GM19324 (cell line): ENCODE measurements at regions not wholly inside any gene's neighbourhood (a gene's known extent, or its start where the extent isn't known, plus 50 kb on each side); places are given as distances from the start of the nearest gene placed in this dataset.
"Not testable (repeated sequence)": the region's sequence is repeated elsewhere in the genome, so short reads cannot be mapped to it uniquely, and the experiment has no call there.

ENCODE experiments used
- ATAC-seq: cut with Tn5 transposase; IDR thresholded peaks from one replicate; pipeline ENCODE4 v1.9.1; 2021; ENCODE audit warnings: mild to moderate bottlenecking, moderate library complexity; ENCODE audit not compliant: unreplicated experiment, low FRiP score

GRCh38 chr21:16113052-16113715, 383.4 kb downstream of the USP25 start:
- ATAC-seq = no peak

GRCh38 chr21:16115461-16115860, 385.7 kb downstream of the USP25 start:
- no peak for ATAC-seq

GRCh38 chr21:16116069-16116468, 386.3 kb downstream of the USP25 start:
- ATAC-seq = no peak

- no peak for ATAC-seq
Measured at GRCh38 chr21:16116798-16117197, 387.0 kb downstream of the USP25 start.

- no peak for ATAC-seq
Measured at GRCh38 chr21:16117331-16117730, 387.5 kb downstream of the USP25 start.

GRCh38 chr21:16117851-16118590, 388.2 kb downstream of the USP25 start:
- no peak for ATAC-seq

GRCh38 chr21:16124378-16125138, 394.8 kb downstream of the USP25 start:
- ATAC-seq = no peak

- no peak for ATAC-seq
Measured at GRCh38 chr21:16125274-16125673, 395.5 kb downstream of the USP25 start.

GRCh38 chr21:16132453-16132852, 402.7 kb downstream of the USP25 start:
- not testable (repeated sequence) for ATAC-seq

GRCh38 chr21:16133248-16133647, 403.5 kb downstream of the USP25 start:
- ATAC-seq = no peak

- ATAC-seq = no peak
Measured at GRCh38 chr21:16134134-16134533, 404.4 kb downstream of the USP25 start.

- ATAC-seq = no peak
Measured at GRCh38 chr21:16137106-16137505, 407.3 kb downstream of the USP25 start.

- ATAC-seq = no peak
Measured at GRCh38 chr21:16145052-16145451, 415.3 kb downstream of the USP25 start.

- no peak for ATAC-seq
Measured at GRCh38 chr21:16145479-16145878, 415.7 kb downstream of the USP25 start.

- no peak for ATAC-seq
Measured at GRCh38 chr21:16154321-16154720, 424.5 kb downstream of the USP25 start.

GRCh38 chr21:16154951-16155635, 425.3 kb downstream of the USP25 start:
- no peak for ATAC-seq

- no peak for ATAC-seq
Measured at GRCh38 chr21:16156841-16157489, 427.2 kb downstream of the USP25 start.

- ATAC-seq = no peak
Measured at GRCh38 chr21:16159213-16159970, 429.6 kb downstream of the USP25 start.

GRCh38 chr21:16159971-16160350, 430.2 kb downstream of the USP25 start:
- no peak for ATAC-seq

- no peak for ATAC-seq
Measured at GRCh38 chr21:16162953-16163352, 433.2 kb downstream of the USP25 start.
